ENCODE measurements at regions not wholly inside any gene's neighbourhood (a gene's known extent, or its start where the extent isn't known, plus 50 kb on each side); places are given as distances from the start of the nearest gene placed in this dataset.

DNA sequence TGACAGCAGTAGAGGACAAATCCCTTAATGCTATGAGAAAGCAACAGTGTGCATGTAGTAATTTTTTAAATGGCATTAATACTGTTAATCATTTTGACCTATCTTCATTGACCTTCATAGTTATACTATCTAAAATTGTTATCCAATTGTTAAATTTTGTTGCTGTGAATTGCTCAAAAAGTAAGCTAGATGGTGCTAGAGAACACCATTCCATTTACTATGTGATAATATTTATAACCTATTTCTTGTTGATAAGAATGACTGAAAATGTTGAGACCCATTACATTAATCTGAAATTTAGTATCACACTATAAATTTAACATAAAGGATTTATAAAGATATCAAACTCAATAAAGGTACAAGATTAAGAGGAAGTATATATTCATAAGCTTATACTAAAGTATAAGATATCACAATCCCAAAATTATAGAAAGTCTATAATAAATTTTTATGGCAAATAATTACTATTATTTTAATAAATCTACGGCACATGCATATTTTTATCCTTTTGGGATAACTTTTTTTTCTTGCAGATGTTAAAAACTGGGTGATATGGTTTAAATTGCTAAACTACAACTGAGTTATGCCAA lies 1573.3 kb downstream of the PCDH9 start:
- no peak for DNase-seq

DNA sequence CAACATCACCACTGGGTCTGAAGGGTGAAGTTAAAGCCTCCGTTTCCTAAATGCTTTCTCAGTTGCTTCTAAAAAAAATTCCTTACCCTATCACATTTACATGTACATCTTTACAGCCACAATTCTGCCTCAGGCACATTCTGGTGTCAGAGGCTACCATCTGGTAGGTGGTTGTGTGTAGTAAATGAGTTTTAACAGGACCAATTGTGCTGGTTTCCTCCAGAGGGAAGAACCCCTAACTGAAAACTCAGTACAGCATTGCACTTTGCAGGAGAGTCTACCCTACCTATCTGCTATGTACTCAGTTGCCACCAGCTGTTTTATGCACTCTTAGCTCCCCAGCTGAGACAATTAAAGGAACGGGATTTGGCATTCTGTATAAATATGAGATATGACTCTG lies 1576.5 kb downstream of the PCDH9 start:
- no peak for DNase-seq

GRCh38 chr13:65650321-65650720 lies 1579.8 kb downstream of the PCDH9 start:
- DNase-seq: no peak

GRCh38 chr13:65642996-65643395 lies 1587.1 kb downstream of the PCDH9 start:
- no peak for DNase-seq

GRCh38 chr13:65642301-65642700 lies 1587.8 kb downstream of the PCDH9 start:
- no peak for DNase-seq

GRCh38 chr13:65638572-65639168 lies 1591.5 kb downstream of the PCDH9 start:
- no peak for DNase-seq

- no peak for DNase-seq
Measured at GRCh38 chr13:65633806-65634205, 1596.3 kb downstream of the PCDH9 start.

DNA sequence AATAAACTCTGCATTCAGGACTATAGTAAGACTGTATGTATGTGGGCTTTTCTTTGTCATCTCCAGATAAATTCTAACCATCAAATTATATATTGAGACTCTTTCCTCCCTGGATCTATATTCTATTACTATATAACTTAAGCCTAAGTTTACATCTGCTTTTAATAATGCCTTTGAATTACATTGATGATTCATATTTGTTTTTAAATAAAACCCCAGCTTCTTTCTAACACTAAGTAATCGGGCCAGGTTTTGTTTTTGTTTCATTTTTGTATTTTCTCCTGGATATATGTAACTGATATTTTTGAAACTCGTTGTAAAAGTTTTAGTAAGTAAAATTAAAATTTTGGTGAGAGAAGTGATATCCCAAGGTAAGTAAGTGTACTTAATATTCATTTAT lies 1599.1 kb downstream of the PCDH9 start:
- DNase-seq: no peak

- DNase-seq: no peak
Measured at GRCh38 chr13:65629926-65630325, 1600.2 kb downstream of the PCDH9 start.

DNA sequence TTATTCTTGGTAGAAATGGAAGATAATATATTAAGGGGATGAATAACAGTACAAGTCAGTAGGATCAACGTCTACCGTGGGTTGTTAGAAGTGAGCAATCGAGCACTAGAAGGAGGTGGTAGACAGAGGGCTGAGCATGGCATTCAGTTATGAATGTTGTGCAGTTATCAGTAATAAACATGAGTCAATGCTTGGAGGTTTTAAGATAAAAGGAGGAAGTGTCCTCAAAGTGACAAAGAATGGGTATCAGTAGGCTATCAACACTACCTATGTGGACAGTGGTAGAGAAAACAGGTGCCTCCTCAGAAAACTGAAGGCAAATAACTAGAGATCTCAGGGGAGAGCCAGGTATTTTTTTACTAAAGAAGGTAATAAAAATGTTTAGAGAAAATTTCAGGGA lies 1607.0 kb downstream of the PCDH9 start:
- no peak for DNase-seq

DNA sequence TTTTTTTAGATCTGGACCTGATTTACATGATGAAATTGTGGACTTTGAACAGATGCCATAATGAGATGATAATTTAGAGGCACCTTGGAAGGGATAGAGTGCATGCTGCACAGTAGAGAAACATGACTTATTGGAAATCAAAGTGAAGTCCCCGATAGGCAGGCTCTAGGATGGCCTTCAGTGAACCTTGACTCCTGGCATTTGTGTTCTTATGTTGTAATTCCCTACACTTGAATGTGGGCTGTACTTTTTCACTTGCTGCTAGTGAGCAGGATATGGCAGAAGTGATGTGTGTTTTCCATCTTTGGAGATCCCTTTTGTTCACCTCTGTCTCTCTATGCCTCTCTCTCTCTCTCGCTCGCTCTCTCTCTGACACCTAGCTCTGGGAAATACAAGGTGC lies 1614.6 kb downstream of the PCDH9 start:
- no peak for DNase-seq

DNA sequence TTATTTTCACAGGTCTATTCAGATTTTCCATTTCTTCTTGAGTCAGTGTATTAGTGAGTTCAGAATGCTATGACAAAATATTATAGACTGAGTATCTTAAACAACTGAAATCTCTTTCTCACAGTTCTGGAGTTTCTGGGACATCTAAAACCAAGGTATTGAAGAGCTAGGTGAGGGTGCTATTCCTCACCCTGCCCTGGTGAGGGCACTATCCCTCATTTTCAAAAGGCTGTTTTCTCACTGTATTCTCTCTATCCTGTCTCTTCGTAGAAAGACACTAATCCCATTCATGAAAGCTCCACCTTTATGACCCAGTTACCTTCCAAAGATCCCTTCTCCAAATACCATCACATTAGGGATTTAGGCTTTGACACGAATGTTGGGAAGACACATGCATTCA lies 1617.1 kb downstream of the PCDH9 start:
- no peak for DNase-seq

DNA sequence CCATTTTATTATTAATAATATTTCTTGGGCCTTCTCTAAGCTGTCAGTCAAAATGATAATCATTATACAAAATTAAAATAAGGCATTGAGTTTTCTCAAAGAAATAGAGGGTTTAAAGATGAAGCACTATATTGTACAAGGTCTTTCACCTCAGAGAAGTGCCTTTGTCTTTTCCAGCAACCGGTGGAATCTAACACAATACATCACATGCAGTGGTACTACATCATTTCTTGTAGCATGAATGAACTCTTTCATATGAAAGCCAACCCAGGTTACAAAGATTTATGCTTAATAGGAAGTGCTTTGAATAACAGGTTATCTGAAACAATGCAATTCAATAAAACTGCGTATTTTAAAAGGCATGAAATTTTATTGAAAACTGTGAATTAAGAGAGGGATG lies 1620.8 kb downstream of the PCDH9 start:
- DNase-seq: no peak

GRCh38 chr13:65606622-65607021 lies 1623.5 kb downstream of the PCDH9 start:
- DNase-seq: no peak

- DNase-seq: no peak
Measured at GRCh38 chr13:65605396-65605795, 1624.7 kb downstream of the PCDH9 start.

- DNase-seq: no peak
Measured at GRCh38 chr13:65603160-65603559, 1627.0 kb downstream of the PCDH9 start.

DNA sequence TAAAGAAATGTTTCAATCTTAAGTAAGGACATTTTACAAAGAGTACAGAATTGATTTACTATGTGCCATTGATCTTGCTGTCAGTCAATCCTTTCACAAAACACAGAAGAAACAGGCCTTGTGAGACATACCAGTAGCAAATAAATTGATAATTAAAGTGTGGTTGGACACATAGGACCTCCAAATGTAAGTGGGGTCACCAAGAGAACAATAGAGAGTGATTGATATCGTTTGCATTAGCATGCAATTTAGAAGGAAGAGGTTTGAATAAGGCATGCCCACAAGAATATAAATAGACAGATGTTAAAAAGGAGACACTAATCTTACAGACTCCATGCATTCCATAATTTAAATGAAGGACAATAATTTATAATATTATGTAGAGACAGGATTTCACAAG lies 1628.3 kb downstream of the PCDH9 start:
- DNase-seq: no peak

DNA sequence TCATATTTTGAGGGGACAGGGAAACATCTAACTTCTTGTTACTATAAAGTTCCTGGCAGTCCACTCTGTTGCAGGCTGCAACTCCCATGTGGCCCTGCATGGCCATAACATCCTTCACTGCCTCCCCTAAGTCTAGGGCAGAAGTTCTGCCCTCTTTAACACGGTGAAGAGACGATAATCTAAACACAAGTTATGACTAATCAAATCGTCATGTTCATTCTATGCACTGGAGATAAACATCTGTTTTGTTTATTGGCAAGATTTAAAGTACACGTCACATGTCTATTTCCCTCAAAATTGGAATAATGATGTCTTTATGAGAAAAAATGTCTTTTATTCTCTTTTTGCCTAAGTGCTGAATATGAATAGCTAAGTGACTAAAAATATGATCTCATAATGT lies 1629.4 kb downstream of the PCDH9 start:
- DNase-seq: no peak

GRCh38 chr13:65597839-65598818 lies 1632.0 kb downstream of the PCDH9 start:
- no peak for DNase-seq

- DNase-seq: no peak
Measured at GRCh38 chr13:65595916-65596315, 1634.2 kb downstream of the PCDH9 start.

- DNase-seq: no peak
Measured at GRCh38 chr13:65594298-65594781, 1635.8 kb downstream of the PCDH9 start.

- no peak for DNase-seq
Measured at GRCh38 chr13:65593298-65593874, 1636.8 kb downstream of the PCDH9 start.

- DNase-seq: no peak
Measured at GRCh38 chr13:65592731-65593130, 1637.4 kb downstream of the PCDH9 start.
